ENCODE measurements at regions not wholly inside any gene's neighbourhood (a gene's known extent, or its start where the extent isn't known, plus 50 kb on each side); places are given as distances from the start of the nearest gene placed in this dataset.

- Mint-ChIP-seq H3K9me3 (ENCODE audit: unreplicated experiment) (no peaks in the 10 kb centered on the region), H3K4me1 (ENCODE audit: unreplicated experiment) (peaks cover 10% of the 10 kb centered on the region), H3K27ac (ENCODE audit: unreplicated experiment) (no peak overlapping the region), H3K27me3 (ENCODE audit: unreplicated experiment) (peaks cover 21% of the 10 kb centered on the region), H3K4me3 (ENCODE audit: unreplicated experiment) (no peak overlapping the region), H3K36me3 (ENCODE audit: unreplicated experiment) (no peaks in the 10 kb centered on the region)
- DNase-seq (ENCODE audit: extremely low spot score, unreplicated experiment): no peak
- no peak for TF ChIP-seq CTCF (IDR thresholded peaks at IDR 0.05)
Measured at GRCh38 chrX:109926743-109927662, 75.9 kb upstream of the TMEM164 start.

- TF ChIP-seq CTCF (IDR thresholded peaks at IDR 0.05): no peak
- H3K9me3 Mint-ChIP-seq (ENCODE audit: unreplicated experiment): no peaks in the 10 kb centered on the region
- H3K27ac Mint-ChIP-seq (ENCODE audit: unreplicated experiment): no peak overlapping the region
- H3K36me3 Mint-ChIP-seq (ENCODE audit: unreplicated experiment): no peaks in the 10 kb centered on the region
- peaks cover 10% of the 10 kb centered on the region for H3K4me1 Mint-ChIP-seq (ENCODE audit: unreplicated experiment)
- no peak overlapping the region for H3K4me3 Mint-ChIP-seq (ENCODE audit: unreplicated experiment)
- peaks cover 14% of the 10 kb centered on the region for H3K27me3 Mint-ChIP-seq (ENCODE audit: unreplicated experiment)
- no peak for DNase-seq (ENCODE audit: extremely low spot score, unreplicated experiment)
Measured at GRCh38 chrX:109927663-109928273, 75.1 kb upstream of the TMEM164 start.

- no peak for DNase-seq (ENCODE audit: extremely low spot score, unreplicated experiment)
- no peaks in the 10 kb centered on the region for H3K9me3 Mint-ChIP-seq (ENCODE audit: unreplicated experiment)
- H3K4me1 Mint-ChIP-seq (ENCODE audit: unreplicated experiment): peaks cover 10% of the 10 kb centered on the region
- TF ChIP-seq CTCF (IDR thresholded peaks at IDR 0.05): no peak
- H3K4me3 Mint-ChIP-seq (ENCODE audit: unreplicated experiment): no peak overlapping the region
- H3K27ac Mint-ChIP-seq (ENCODE audit: unreplicated experiment): no peak overlapping the region
- no peaks in the 10 kb centered on the region for H3K36me3 Mint-ChIP-seq (ENCODE audit: unreplicated experiment)
- H3K27me3 Mint-ChIP-seq (ENCODE audit: unreplicated experiment): peaks cover 18% of the 10 kb centered on the region
Measured at GRCh38 chrX:109928596-109929335, 74.1 kb upstream of the TMEM164 start.

- Mint-ChIP-seq H3K9me3 (ENCODE audit: unreplicated experiment) (no peaks in the 10 kb centered on the region), H3K27ac (ENCODE audit: unreplicated experiment) (no peak overlapping the region), H3K4me3 (ENCODE audit: unreplicated experiment) (no peak overlapping the region), H3K4me1 (ENCODE audit: unreplicated experiment) (peaks cover 10% of the 10 kb centered on the region), H3K36me3 (ENCODE audit: unreplicated experiment) (no peaks in the 10 kb centered on the region), H3K27me3 (ENCODE audit: unreplicated experiment) (peaks cover 28% of the 10 kb centered on the region)
- no peak for TF ChIP-seq CTCF (IDR thresholded peaks at IDR 0.05)
- no peak for DNase-seq (ENCODE audit: extremely low spot score, unreplicated experiment)
Measured at GRCh38 chrX:109931677-109932076, 71.2 kb upstream of the TMEM164 start.

- H3K4me3 Mint-ChIP-seq (ENCODE audit: unreplicated experiment): no peak overlapping the region
- no peak for TF ChIP-seq CTCF (IDR thresholded peaks at IDR 0.05)
- peaks cover 43% of the 10 kb centered on the region for H3K27me3 Mint-ChIP-seq (ENCODE audit: unreplicated experiment)
- no peaks in the 10 kb centered on the region for H3K9me3 Mint-ChIP-seq (ENCODE audit: unreplicated experiment)
- no peak overlapping the region for H3K27ac Mint-ChIP-seq (ENCODE audit: unreplicated experiment)
- H3K4me1 Mint-ChIP-seq (ENCODE audit: unreplicated experiment): no peaks in the 10 kb centered on the region
- no peaks in the 10 kb centered on the region for H3K36me3 Mint-ChIP-seq (ENCODE audit: unreplicated experiment)
- DNase-seq (ENCODE audit: extremely low spot score, unreplicated experiment): no peak
Measured at GRCh38 chrX:109934434-109934833, 68.5 kb upstream of the TMEM164 start.

Data from osteocyte (in vitro differentiated cells).